GM12875 (cell line): ENCODE measurements at regions not wholly inside any gene's neighbourhood (a gene's known extent, or its start where the extent isn't known, plus 50 kb on each side); places are given as distances from the start of the nearest gene placed in this dataset.

Experiments
- H3K4me3 ChIP-seq: one replicate; pipeline ENCODE4 v1.5.1; 2011; ENCODE audit warnings: low read depth, low read length, control low read depth
- CTCF ChIP-seq: IDR thresholded peaks from 2 replicates; pipeline ENCODE4 v1.5.1; 2011; ENCODE audit warnings: low read depth, mild to moderate bottlenecking, control low read depth, inconsistent platforms, low read length, moderate library complexity, borderline replicate concordance; ENCODE audit not compliant: insufficient read depth

- no peak for TF ChIP-seq CTCF
- H3K4me3 ChIP-seq = no peak overlapping the region
These were observed 898.3 kb upstream of the PCDH9 start for GRCh38 chr13:68128297-68128915.

GRCh38 chr13:68125087-68125480 is 894.9 kb upstream of the PCDH9 start:
- no peak for TF ChIP-seq CTCF
- no peak overlapping the region for H3K4me3 ChIP-seq

- TF ChIP-seq CTCF = no peak
- no peak overlapping the region for H3K4me3 ChIP-seq
These were observed 894.4 kb upstream of the PCDH9 start for GRCh38 chr13:68124437-68125086.

- TF ChIP-seq CTCF = no peak
- no peak overlapping the region for H3K4me3 ChIP-seq
These were observed 880.1 kb upstream of the PCDH9 start for GRCh38 chr13:68110178-68110768.

GRCh38 chr13:68107667-68108066 is 877.5 kb upstream of the PCDH9 start:
- TF ChIP-seq CTCF = no peak

GRCh38 chr13:68099631-68100030 is 869.5 kb upstream of the PCDH9 start:
- no peak for TF ChIP-seq CTCF
- no peak overlapping the region for H3K4me3 ChIP-seq

More at GRCh38 chr13:68107667-68108066, 877.5 kb upstream of the PCDH9 start:
- H3K4me3 ChIP-seq = no peak overlapping the region

GRCh38 chr13:68081061-68081460 is 850.9 kb upstream of the PCDH9 start:
- no peak overlapping the region for H3K4me3 ChIP-seq
- no peak for TF ChIP-seq CTCF
